ENCODE measurements at regions not wholly inside any gene's neighbourhood (a gene's known extent, or its start where the extent isn't known, plus 50 kb on each side); places are given as distances from the start of the nearest gene placed in this dataset.

DNA sequence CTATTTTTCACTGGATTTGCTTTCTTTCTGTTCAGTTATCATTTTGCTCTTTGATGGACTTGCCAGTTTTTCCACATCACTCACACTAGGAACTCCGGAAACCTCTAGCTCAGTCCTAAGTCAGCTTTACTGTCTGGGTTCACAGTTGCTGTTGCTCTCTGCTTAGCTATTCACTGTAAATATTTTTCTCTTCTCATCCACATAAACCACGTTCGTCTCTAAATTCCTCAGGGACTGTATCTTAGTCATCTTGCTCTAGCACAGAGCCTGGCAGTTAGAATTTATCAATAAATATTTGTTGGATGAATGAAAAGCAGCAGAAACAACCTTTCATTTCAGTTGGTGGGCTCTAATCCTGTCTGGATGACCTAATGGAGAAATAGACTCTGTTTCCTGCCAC is 119.4 kb upstream of the DMD start:
- BruUV-seq (replicated peaks), result no TSS peak
- CTCF ChIA-PET, result no interaction called here
- intact Hi-C loops (cut with micrococcal nuclease; ENCODE audit: unreplicated experiment), result no loop called here

DNA sequence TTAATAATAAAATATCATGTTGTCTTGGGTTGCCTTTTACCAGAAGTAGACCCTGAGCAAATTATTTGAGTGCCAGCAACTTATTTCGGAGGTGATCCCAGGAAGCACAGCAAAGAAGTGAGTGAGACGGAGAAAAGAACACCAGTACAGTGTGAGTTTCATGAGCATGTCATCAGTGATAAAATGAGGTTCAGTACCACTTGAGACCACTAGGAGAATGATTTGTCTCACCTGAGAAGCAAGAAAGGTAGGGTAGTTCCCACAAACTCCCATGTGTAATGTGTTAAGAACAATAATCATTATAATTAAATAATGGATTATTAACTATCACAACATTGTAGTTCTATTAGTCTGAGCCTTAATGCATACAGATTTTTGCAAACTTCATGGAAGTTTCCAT is 112.8 kb upstream of the DMD start:
- BruUV-seq (replicated peaks), result no TSS peak
- no peak for DNase-seq
- no peaks in the 10 kb centered on the region for H3K9me3 Mint-ChIP-seq (ENCODE audit: low read depth, unreplicated experiment)
- H3K27me3 Mint-ChIP-seq (ENCODE audit: unreplicated experiment), result no peaks in the 10 kb centered on the region
- intact Hi-C loops (cut with micrococcal nuclease; ENCODE audit: unreplicated experiment), result no loop called here
- CTCF ChIA-PET, result no interaction called here
- H3K36me3 Mint-ChIP-seq (ENCODE audit: insufficient read depth, unreplicated experiment), result no peaks in the 10 kb centered on the region
- H3K4me1 Mint-ChIP-seq (ENCODE audit: low read depth, unreplicated experiment), result no peaks in the 10 kb centered on the region
- no peak overlapping the region for H3K4me3 Mint-ChIP-seq (ENCODE audit: low read depth, unreplicated experiment)
- H3K27ac Mint-ChIP-seq (ENCODE audit: unreplicated experiment), result no peak overlapping the region
- TF ChIP-seq, protein P1, sequence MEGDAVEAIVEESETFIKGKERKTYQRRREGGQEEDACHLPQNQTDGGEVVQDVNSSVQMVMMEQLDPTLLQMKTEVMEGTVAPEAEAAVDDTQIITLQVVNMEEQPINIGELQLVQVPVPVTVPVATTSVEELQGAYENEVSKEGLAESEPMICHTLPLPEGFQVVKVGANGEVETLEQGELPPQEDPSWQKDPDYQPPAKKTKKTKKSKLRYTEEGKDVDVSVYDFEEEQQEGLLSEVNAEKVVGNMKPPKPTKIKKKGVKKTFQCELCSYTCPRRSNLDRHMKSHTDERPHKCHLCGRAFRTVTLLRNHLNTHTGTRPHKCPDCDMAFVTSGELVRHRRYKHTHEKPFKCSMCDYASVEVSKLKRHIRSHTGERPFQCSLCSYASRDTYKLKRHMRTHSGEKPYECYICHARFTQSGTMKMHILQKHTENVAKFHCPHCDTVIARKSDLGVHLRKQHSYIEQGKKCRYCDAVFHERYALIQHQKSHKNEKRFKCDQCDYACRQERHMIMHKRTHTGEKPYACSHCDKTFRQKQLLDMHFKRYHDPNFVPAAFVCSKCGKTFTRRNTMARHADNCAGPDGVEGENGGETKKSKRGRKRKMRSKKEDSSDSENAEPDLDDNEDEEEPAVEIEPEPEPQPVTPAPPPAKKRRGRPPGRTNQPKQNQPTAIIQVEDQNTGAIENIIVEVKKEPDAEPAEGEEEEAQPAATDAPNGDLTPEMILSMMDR (IDR thresholded peaks at IDR 0.05; ENCODE audit: unreplicated experiment), result no peak

More for the DNA sequence above, 119.4 kb upstream of the DMD start:
- no peak overlapping the region for H3K27ac Mint-ChIP-seq (ENCODE audit: unreplicated experiment)
- no peaks in the 10 kb centered on the region for H3K4me1 Mint-ChIP-seq (ENCODE audit: low read depth, unreplicated experiment)
- TF ChIP-seq, protein P1 (IDR thresholded peaks at IDR 0.05; ENCODE audit: unreplicated experiment), result no peak
- H3K36me3 Mint-ChIP-seq (ENCODE audit: insufficient read depth, unreplicated experiment), result no peaks in the 10 kb centered on the region
- no peaks in the 10 kb centered on the region for H3K9me3 Mint-ChIP-seq (ENCODE audit: low read depth, unreplicated experiment)
- H3K27me3 Mint-ChIP-seq (ENCODE audit: unreplicated experiment), result no peaks in the 10 kb centered on the region
- H3K4me3 Mint-ChIP-seq (ENCODE audit: low read depth, unreplicated experiment), result no peak overlapping the region
- DNase-seq, result no peak

DNA sequence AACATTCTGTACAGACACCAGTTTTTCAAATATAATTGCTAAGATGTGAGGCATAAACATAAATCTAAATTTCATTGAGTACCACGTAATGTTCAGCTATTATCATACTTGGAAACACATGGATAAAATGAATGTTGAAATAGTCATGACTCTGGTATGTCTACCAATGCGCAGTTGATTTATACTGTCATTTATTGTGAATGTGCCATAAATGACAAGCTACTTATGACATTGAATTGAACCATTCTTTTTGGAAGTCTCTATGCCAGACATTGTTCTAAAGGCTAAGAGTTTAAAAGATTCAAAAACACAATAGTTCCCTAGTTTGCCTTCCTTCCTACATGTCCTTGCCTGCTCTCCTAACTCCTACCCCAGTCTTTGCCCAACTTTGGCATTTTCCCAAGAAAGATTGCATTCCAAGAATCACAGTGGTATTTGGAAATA is 96.6 kb upstream of the DMD start:
- CTCF ChIA-PET, result no interaction called here
- intact Hi-C loops (cut with micrococcal nuclease; ENCODE audit: unreplicated experiment), result no loop called here
- no peak for DNase-seq

DNA sequence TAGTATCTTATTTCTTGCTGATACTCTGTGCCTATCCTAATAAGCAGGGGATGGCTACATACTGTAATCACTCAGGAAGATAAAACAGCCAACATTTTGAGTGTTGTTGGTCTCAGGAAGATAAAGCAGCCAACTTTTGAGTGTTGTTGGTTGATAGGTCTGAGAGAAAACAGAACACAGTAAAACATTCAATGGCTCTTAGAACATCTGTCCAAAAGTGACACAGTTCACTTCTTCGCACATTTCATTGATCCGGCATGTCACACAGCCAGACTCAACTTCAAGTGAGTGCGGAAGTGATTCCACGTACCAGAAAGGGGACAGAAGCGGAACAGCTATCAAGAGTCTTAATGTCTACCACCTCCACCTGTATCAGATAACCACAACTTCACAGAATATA is 87.3 kb upstream of the DMD start:
- CTCF ChIA-PET, result no interaction called here
- TF ChIP-seq, protein P1 (IDR thresholded peaks at IDR 0.05; ENCODE audit: unreplicated experiment), result no peak
- Mint-ChIP-seq H3K27me3 (ENCODE audit: unreplicated experiment) (no peaks in the 10 kb centered on the region), H3K4me1 (ENCODE audit: low read depth, unreplicated experiment) (no peaks in the 10 kb centered on the region), H3K27ac (ENCODE audit: unreplicated experiment) (no peak overlapping the region), H3K4me3 (ENCODE audit: low read depth, unreplicated experiment) (no peak overlapping the region), H3K36me3 (ENCODE audit: insufficient read depth, unreplicated experiment) (no peaks in the 10 kb centered on the region), H3K9me3 (ENCODE audit: low read depth, unreplicated experiment) (no peaks in the 10 kb centered on the region)
- BruUV-seq (replicated peaks), result no TSS peak
- intact Hi-C loops (cut with micrococcal nuclease; ENCODE audit: unreplicated experiment), result no loop called here
- no peak for DNase-seq

More for the DNA sequence above, 96.6 kb upstream of the DMD start:
- H3K9me3 Mint-ChIP-seq (ENCODE audit: low read depth, unreplicated experiment), result no peaks in the 10 kb centered on the region
- no TSS peak for BruUV-seq (replicated peaks)
- H3K4me1 Mint-ChIP-seq (ENCODE audit: low read depth, unreplicated experiment), result no peaks in the 10 kb centered on the region
- H3K4me3 Mint-ChIP-seq (ENCODE audit: low read depth, unreplicated experiment), result no peak overlapping the region
- TF ChIP-seq, protein P1 (IDR thresholded peaks at IDR 0.05; ENCODE audit: unreplicated experiment), result no peak
- H3K27me3 Mint-ChIP-seq (ENCODE audit: unreplicated experiment), result no peaks in the 10 kb centered on the region
- peaks cover 4% of the 10 kb centered on the region for H3K36me3 Mint-ChIP-seq (ENCODE audit: insufficient read depth, unreplicated experiment)
- H3K27ac Mint-ChIP-seq (ENCODE audit: unreplicated experiment), result no peak overlapping the region

Data from Calu3 (cell line).